OCI-LY1 (cell line): ENCODE measurements at regions not wholly inside any gene's neighbourhood (a gene's known extent, or its start where the extent isn't known, plus 50 kb on each side); places are given as distances from the start of the nearest gene placed in this dataset.

Experiments used
- CTCF ChIP-seq: fragments of 200-600 bp; sonication (generic), shearing (Covaris generic); IDR thresholded peaks from 2 replicates; pipeline ENCODE4 v1.5.1; 2017; ENCODE audit warnings: mild to moderate bottlenecking, antibody characterized with exemption, low read length, moderate library complexity, mixed read lengths
- EZH2 ChIP-seq: fragments of 200-600 bp; sonication (generic), shearing (Covaris generic); IDR thresholded peaks from 2 replicates; pipeline ENCODE4 v1.8.0; 2017; ENCODE audit warnings: borderline replicate concordance, mixed run types, mild to moderate bottlenecking, antibody characterized with exemption, low read length, moderate library complexity, mixed read lengths

- TF ChIP-seq CTCF (no peak), EZH2 (no peak)
These were observed 1223.9 kb downstream of the BRD1 start for GRCh38 chr22:48603621-48604320.
